ENCODE measurements at regions not wholly inside any gene's neighbourhood (a gene's known extent, or its start where the extent isn't known, plus 50 kb on each side); places are given as distances from the start of the nearest gene placed in this dataset.
"Not testable (repeated sequence)": the region's sequence is repeated elsewhere in the genome, so short reads cannot be mapped to it uniquely, and the experiment has no call there.

DNA sequence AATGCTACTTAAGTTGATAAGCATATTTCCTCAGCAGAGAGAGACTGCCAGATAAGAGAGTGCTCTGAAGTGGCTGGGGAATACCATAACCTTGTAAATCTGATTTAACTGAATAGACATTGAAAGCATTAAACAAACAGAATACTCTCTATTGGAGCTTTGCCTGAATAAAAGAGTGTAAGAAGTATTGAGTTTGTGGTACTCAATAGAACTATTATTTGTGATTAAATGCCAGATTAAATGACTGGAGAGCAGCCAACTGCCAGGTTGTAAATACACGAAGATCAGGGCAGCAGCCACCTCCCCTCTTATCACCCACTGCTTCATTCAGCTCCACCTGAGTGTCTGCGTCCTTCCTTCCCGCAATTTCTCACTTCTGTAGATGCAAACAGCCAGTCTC, 373.6 kb downstream of the DCDC2C start:
- Histone ChIP-seq H3K27me3 (no peaks in the 10 kb centered on the region), H4K20me1 (no peaks in the 10 kb centered on the region), H3K27ac (no peak overlapping the region), H3K9me3 (0 out of 2 replicates have a peak, but pooled peaks cover 8% of the 10 kb centered on the region), H3K4me3 (no peak overlapping the region), H3K9ac (no peak overlapping the region), H3K4me1 (no peaks in the 10 kb centered on the region), H3K4me2 (no peak overlapping the region), H3K36me3 (no peaks in the 10 kb centered on the region)
- no peak for TF ChIP-seq Cebpa-rat (IDR thresholded peaks at IDR 0.05)

DNA sequence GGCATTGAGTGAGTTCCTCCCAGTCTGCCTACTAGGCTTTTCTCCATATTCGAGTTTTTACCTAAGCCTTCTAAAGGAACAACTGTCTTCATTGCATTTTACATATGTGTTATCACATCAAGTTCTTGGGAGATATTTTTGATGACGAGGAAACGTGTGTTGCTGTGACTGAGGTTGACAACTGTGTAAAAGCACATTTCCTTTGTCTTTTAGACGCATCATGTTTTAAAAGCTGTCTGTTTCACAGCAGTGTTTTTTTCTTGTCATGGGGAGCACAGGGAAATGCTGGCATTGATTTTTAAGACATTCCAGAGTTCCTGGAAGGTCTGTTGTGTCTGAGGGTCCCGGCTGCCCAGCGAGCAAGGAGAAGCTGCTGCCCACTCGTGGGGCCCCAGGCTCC, 381.8 kb downstream of the DCDC2C start:
- no peaks in the 10 kb centered on the region for H3K36me3 ChIP-seq
- TF ChIP-seq Cebpa-rat (IDR thresholded peaks at IDR 0.05): no peak
- H3K4me1 ChIP-seq: no peaks in the 10 kb centered on the region
- no peak overlapping the region for H3K4me3 ChIP-seq
- no peak overlapping the region for H3K27ac ChIP-seq
- no peaks in the 10 kb centered on the region for H4K20me1 ChIP-seq
- H3K4me2 ChIP-seq: no peak overlapping the region
- no peak overlapping the region for H3K9ac ChIP-seq
- H3K27me3 ChIP-seq: no peaks in the 10 kb centered on the region
- H3K9me3 ChIP-seq: no peaks in the 10 kb centered on the region

DNA sequence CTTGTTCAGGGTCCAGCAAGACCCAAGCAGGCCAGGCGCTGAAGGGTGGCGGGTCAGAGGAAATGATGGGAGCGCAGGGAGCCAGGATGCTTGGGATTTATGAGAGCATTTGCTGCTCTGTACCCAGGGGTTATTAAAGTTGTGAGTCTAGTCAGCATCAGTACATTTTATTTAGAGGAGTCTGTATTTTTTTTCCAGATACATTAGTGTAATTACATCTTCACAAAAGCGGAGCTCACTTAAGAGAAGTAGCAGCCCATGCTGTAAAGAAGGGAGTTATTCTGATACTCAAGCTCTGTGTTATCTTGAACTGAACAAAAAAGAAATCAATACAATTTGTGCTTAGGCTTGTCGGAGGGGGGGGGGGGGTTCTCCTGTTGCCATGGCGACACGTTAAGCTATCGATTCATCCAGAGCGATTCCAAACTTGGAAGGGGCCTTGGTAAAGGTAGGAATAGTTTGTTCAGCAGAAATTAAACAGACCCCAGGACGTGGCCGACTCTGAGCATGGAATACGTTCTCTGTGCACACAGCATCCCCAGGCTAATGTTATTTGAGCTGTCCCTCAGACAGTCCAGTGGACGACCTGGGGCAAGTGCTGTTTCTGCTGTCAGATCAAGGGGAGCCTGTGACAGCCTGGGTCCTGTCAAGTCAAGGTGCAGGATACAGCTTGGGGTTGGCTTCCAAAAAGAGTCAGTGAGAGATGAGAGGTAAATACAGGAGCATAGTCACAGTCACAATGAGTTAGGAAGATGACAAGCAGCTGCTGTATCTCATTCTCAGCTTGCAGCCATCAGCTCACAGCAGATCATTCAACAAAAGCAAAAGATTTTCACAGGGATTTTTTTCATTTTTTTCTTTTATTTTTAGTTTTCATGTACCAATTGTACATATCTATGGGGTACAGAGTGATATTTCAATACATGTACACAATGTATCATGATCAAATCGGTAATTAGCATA, 387.6 kb downstream of the DCDC2C start:
- Histone ChIP-seq H3K4me2 (no peak overlapping the region), H3K9me3 (no peaks in the 10 kb centered on the region), H3K4me1 (no peaks in the 10 kb centered on the region), H3K27ac (no peak overlapping the region), H3K4me3 (no peak overlapping the region), H3K36me3 (no peaks in the 10 kb centered on the region), H3K27me3 (no peaks in the 10 kb centered on the region), H3K9ac (no peak overlapping the region), H4K20me1 (no peaks in the 10 kb centered on the region)
- TF ChIP-seq Cebpa-rat (IDR thresholded peaks at IDR 0.05): no peak

DNA sequence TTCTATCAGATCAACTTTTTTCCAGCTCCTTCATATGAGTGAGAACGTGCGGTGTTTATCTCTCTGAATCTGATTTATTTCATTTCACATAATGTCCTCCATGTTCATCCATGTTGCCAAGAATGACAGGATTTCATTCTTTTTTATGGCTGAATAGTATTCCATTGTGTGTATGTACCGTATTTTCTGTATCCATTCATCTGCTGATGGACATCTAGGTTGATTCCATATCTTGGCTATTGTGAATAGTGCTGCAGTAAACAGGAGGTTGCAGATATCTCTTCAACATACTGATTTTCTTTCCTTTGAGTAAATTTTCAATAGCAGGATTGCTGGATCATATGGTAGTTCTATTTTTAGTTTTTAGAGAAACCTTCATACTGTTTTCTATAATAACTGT, 388.5 kb downstream of the DCDC2C start:
- no peaks in the 10 kb centered on the region for H3K36me3 ChIP-seq
- H4K20me1 ChIP-seq: no peaks in the 10 kb centered on the region
- H3K4me3 ChIP-seq: no peak overlapping the region
- H3K4me2 ChIP-seq: no peak overlapping the region
- H3K27me3 ChIP-seq: no peaks in the 10 kb centered on the region
- no peaks in the 10 kb centered on the region for H3K4me1 ChIP-seq
- no peak overlapping the region for H3K9ac ChIP-seq
- TF ChIP-seq Cebpa-rat (IDR thresholded peaks at IDR 0.05): no peak
- H3K9me3 ChIP-seq: no peaks in the 10 kb centered on the region
- no peak overlapping the region for H3K27ac ChIP-seq

DNA sequence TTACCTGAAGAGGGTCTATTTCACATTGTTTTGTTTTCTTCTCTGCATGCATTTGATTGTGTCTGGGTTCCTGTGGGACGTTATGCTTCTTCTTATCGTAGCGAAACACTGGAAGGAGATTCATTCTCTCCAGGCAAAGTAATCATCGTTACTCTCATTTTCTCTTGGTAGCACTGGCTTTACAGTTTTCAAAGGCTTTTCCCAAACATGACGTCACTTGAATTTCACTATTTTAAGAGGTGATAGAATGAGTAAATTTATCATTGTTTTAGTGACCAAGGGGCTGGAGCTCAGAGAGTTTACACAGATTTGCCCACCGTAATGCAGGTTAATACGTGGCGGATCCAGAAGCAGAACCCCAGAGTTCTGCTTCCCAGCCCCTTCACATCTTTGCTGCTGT, 391.4 kb downstream of the DCDC2C start:
- TF ChIP-seq Cebpa-rat (IDR thresholded peaks at IDR 0.05): no peak
- no peaks in the 10 kb centered on the region for H4K20me1 ChIP-seq
- no peak overlapping the region for H3K9ac ChIP-seq
- H3K36me3 ChIP-seq: no peaks in the 10 kb centered on the region
- H3K4me2 ChIP-seq: no peak overlapping the region
- no peak overlapping the region for H3K27ac ChIP-seq
- no peaks in the 10 kb centered on the region for H3K9me3 ChIP-seq
- H3K4me1 ChIP-seq: peaks cover 5% of the 10 kb centered on the region; the same call in 1 of the 2 replicates
- H3K4me3 ChIP-seq: no peak overlapping the region
- no peaks in the 10 kb centered on the region for H3K27me3 ChIP-seq

DNA sequence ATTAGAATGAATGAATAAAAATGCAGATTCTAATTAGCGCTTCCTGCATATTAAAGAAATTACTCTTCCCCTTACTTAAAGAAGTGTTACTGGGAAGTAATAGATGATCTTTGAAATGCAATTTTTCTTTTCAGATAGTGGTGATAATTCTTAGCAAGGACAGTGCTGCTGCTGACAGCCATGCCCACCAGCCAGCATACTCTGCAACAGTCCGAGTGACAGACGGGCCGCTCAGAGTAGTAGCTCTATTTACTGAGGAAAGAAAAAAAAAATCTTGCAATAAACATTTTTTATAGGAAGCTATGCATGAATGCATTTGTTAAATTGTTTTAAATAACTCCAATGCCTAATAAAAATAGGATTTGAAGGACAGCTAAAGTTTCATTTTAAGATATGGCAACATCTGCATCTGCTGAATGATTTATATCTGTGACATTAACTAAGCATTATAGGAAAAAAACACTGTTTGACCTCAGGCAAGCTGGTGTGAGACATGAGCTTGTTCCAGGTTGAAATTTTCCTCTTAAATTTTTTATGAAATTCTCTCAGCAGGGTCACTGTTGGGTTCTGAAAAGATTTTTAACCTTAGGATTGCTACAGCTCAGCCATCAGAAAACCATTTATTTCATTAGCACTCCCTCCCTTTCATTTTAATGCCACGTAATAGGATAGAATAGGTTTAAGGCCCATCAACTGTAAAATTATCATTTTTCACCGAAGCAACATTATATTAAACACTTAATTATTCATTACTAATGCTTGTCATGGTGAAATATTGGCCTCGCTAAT, 393.8 kb downstream of the DCDC2C start:
- Histone ChIP-seq H3K27ac (no peak overlapping the region), H3K4me2 (no peak overlapping the region), H3K9ac (no peak overlapping the region), H3K4me1 (peaks cover 10% of the 10 kb centered on the region; the same call in 1 of the 2 replicates), H3K4me3 (no peak overlapping the region), H3K9me3 (no peaks in the 10 kb centered on the region), H4K20me1 (no peaks in the 10 kb centered on the region), H3K36me3 (no peaks in the 10 kb centered on the region), H3K27me3 (no peaks in the 10 kb centered on the region)
- no peak for TF ChIP-seq Cebpa-rat (IDR thresholded peaks at IDR 0.05)

DNA sequence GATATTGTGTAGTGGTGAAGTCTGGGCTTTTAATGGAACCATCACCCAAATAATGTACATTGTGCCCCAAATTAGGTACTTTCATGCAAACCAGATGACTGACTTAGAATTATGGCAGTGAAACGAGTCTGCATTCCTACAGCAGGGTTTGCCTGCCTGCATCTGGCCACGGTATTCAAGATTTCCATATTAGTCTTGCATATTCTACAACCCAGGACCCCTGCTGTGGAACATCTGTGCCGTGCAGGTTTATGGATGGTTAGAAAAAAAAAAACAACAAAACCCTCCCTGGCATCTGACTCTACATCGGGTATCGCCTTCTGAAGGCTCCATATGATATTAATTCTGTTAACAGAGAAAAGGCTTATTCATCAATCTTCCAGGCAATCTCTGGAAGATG, 394.8 kb downstream of the DCDC2C start:
- TF ChIP-seq Cebpa-rat (IDR thresholded peaks at IDR 0.05): no peak
- Histone ChIP-seq H3K4me2 (no peak overlapping the region), H3K27ac (no peak overlapping the region), H3K27me3 (no peaks in the 10 kb centered on the region), H3K4me3 (no peak overlapping the region), H4K20me1 (no peaks in the 10 kb centered on the region), H3K9ac (no peak overlapping the region), H3K36me3 (no peaks in the 10 kb centered on the region), H3K9me3 (no peaks in the 10 kb centered on the region), H3K4me1 (peaks cover 12% of the 10 kb centered on the region; the same call in 1 of the 2 replicates)

DNA sequence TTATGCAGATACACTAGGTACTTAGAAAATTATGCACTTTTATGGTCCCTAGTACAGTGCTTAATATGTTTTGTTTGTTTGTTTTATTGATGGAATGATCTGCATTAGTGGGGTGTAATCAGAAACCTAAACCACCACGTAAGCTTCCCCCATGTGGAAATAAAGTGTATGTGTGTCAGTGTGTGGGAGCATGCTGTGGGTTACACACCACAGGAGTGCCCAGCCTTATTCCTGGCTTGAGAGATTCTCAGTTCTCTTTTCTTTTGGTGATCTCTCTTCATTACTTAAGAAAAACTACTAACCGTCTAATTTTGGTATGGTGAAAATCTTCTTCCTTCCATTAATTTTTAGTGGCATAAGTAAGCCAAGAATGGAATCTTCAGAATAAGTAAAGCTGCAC, 398.6 kb downstream of the DCDC2C start:
- Histone ChIP-seq H4K20me1 (no peaks in the 10 kb centered on the region), H3K9me3 (no peaks in the 10 kb centered on the region), H3K4me3 (no peak overlapping the region), H3K4me2 (no peak overlapping the region), H3K27ac (no peak overlapping the region), H3K9ac (no peak overlapping the region), H3K4me1 (peaks cover 34% of the 10 kb centered on the region), H3K27me3 (no peaks in the 10 kb centered on the region), H3K36me3 (no peaks in the 10 kb centered on the region)
- TF ChIP-seq Cebpa-rat (IDR thresholded peaks at IDR 0.05): no peak

DNA sequence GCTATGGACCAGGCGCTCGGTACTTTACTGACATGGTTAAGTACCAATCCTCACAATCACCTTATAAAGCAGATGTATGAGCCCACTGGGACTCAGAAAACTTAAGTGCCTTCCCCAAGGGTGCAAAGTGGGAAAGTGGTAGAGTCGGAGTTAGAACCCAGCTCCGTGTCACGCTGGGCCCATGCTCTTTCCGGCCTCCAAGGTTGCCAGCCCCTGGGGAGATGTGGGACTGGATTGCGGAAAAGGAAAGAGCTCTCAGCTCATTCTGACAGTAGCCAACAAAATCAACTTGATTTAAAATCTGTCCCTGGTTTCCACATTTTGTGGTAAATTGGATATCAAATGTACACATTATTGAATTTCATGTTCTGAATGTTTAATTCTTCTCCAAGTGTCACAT, 403.8 kb downstream of the DCDC2C start:
- no peaks in the 10 kb centered on the region for H4K20me1 ChIP-seq
- no peaks in the 10 kb centered on the region for H3K36me3 ChIP-seq
- peak overlapping the region; percentile 11 for H3K4me2 ChIP-seq
- H3K27me3 ChIP-seq: no peaks in the 10 kb centered on the region
- H3K4me3 ChIP-seq: no peak overlapping the region
- TF ChIP-seq Cebpa-rat (IDR thresholded peaks at IDR 0.05): no peak
- peaks cover 39% of the 10 kb centered on the region for H3K4me1 ChIP-seq
- no peak overlapping the region for H3K9ac ChIP-seq
- no peak overlapping the region for H3K27ac ChIP-seq
- no peaks in the 10 kb centered on the region for H3K9me3 ChIP-seq

DNA sequence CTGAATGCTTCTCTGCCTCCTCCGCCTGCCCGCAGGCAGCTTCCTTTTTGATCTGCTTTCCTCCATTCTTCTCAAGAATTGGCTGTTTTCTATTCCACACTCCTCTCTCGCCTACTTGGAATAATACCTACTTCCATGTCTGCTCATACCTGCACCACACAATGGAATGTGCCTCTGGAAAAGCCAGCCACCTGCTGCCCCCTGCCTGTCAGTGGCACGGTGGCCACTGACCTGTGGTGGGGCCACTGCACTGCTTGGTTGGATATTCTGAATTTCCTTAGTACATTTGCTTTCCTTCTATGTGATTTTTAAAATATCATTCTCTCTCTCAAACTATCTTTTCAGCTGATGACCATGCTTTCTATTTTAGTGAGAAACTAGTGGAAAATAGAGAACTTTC, 406.9 kb downstream of the DCDC2C start:
- Histone ChIP-seq H3K4me1 (peaks cover 21% of the 10 kb centered on the region), H3K27me3 (no peaks in the 10 kb centered on the region), H3K27ac (no peak overlapping the region), H3K4me2 (no peak overlapping the region), H3K9ac (no peak overlapping the region), H4K20me1 (no peaks in the 10 kb centered on the region), H3K9me3 (peaks cover 13% of the 10 kb centered on the region), H3K4me3 (no peak overlapping the region), H3K36me3 (no peaks in the 10 kb centered on the region)
- no peak for TF ChIP-seq Cebpa-rat (IDR thresholded peaks at IDR 0.05)

DNA sequence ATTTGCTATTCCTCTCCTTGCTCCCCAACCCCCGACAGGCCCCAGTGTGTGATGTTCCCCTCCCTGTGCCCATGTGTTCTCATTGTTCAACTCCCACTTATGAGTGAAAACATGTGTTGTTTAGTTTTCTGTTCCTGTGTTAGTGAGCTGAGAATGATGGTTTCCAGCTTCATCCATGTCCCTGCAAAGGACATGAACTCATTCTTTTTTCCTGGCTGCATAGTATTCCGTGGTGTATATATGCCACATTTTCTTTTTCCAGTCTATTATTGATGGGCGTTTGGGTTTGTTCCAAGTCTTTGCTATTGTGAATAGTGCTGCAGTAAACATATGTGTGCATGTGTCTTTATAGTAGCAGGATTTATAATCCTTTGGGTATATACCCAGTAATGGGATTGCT, 412.1 kb downstream of the DCDC2C start:
- H3K9me3 ChIP-seq: peaks cover 62% of the 10 kb centered on the region
- H3K4me1 ChIP-seq, H3K36me3 ChIP-seq, H3K4me2 ChIP-seq, H3K9ac ChIP-seq, H3K4me3 ChIP-seq, H4K20me1 ChIP-seq, H3K27ac ChIP-seq, H3K27me3 ChIP-seq: not testable (repeated sequence)
